CD4-positive, alpha-beta T cell treated with Interleukin-6 at 100 ng/mL for 8 hours (primary cell): ENCODE measurements at regions not wholly inside any gene's neighbourhood (a gene's known extent, or its start where the extent isn't known, plus 50 kb on each side); places are given as distances from the start of the nearest gene placed in this dataset.

Experiments used
- DNase-seq: peaks from one replicate; pipeline ENCODE4 v3.0.0-alpha.2; 2020; ENCODE audit warnings: mixed read lengths, low spot score

- DNase-seq, result no peak
Observed at GRCh38 chr3:34011171-34012101, 213.0 kb downstream of the PDCD6IP start.

DNA sequence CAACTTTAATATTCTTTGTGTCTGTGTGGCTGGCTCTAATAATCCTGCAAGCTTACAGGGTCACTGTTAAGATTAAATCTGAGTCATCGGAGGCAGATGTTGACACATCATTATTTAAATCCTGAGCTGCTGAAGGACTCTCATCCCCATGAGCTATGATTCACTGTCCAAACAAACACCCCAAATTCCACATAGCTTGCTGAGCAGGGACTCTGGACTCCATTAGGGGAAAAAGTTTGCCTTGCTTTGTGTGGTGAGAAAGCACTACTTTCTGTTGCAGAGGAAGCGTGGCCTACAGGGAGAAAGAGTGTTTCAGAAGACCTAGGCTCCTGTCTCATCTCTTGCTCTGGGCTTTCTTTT, 213.7 kb downstream of the PDCD6IP start:
- DNase-seq, result no peak

- no peak for DNase-seq
Observed at GRCh38 chr3:34013818-34014570, 215.6 kb downstream of the PDCD6IP start.

DNA sequence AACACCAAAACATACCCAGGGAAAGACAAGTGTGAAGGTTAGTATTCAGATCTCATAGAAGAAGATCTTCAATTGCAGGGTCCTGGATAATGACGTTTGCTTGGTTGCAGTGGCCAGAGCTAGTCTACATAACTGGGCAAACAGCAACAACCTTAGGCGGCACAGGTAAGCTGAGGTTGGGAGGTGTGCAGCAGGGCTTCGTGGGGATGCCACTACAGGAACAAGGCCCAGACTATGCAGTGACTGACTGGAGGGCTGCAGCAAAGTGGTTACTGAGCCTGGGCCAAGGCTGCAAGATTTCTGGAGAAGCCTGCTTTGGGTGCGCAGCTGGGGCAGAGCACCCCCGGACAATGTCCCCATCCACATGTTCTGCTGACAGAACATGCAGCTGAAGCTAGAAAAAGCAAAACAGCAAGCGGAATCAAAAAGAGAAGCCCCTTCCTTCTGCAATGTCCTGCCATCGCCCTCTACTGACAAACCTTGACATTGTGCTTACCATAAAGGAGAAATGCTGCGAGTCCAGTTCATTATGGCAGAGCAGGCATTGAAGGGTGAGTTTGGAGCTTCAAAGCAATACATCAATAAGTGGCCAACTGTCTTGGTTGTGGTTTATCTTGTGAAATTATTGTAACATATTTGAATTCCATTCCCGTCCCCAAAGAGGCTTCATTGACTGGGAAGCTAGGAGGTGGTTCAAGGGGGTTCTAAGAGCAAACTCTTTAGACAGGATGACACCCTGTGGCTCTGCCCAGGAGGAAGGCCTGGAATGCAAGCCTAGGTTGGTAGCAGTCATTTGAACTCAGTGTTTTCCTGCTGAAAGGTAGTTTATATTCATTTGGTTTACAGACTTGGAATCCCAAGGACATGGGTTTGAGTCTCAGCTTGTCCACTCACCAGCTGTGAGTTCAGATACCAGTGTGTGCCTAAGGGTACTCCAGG, 217.0 kb downstream of the PDCD6IP start:
- DNase-seq, result no peak

DNA sequence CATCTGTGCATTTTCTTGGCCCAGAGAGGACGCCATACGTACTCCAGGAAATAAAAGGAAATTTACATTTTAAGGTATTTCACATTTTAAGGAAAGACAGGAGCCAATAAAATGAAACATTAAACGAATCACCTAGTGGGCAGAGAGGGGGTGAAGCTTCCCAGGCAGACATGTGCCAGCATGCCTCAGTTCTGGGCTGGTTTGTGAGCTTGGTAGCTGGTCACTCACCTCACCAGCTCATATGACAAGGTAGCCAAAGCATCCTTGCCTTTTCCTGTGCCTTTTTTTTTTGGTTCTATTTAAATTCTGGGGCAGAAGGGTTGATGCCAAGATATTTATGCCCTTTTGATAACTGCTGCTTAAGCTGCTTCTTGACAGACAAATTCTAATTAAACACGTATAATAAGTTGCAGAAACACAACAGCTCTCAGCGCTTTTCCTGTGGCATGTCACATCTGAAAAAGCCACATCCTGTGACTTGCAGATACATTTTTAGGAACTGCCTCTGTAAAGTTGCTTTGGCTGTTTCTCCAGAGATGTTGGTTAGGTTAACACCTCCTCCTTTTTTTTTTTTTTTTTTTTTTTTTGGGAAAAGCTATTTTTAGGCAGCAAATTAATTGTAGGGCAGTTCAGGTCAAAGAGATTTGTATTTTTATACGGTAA, 218.6 kb downstream of the PDCD6IP start:
- DNase-seq, result peak; percentile 49

- DNase-seq, result no peak
Observed at GRCh38 chr3:34017757-34018156, 219.3 kb downstream of the PDCD6IP start.

- no peak for DNase-seq
Observed at GRCh38 chr3:34019158-34019557, 220.7 kb downstream of the PDCD6IP start.

DNA sequence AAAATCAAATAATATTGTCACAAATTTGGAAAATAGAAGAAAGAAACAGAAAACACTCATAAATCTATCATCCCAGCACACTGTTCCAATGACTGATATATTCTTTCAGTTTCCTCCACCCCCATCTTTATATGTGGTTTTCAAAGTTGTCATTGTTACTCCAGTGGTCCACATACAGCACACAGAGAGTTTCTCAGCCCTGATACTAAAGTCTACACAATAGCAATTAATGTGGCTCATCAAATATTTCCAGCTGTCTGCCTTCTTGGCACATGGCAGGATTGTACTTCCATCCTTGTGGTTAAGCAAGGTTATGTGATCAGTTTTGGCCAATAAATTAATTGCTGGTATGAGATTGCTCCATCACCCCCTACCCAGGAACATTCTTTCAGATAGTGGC, 221.7 kb downstream of the PDCD6IP start:
- no peak for DNase-seq

DNA sequence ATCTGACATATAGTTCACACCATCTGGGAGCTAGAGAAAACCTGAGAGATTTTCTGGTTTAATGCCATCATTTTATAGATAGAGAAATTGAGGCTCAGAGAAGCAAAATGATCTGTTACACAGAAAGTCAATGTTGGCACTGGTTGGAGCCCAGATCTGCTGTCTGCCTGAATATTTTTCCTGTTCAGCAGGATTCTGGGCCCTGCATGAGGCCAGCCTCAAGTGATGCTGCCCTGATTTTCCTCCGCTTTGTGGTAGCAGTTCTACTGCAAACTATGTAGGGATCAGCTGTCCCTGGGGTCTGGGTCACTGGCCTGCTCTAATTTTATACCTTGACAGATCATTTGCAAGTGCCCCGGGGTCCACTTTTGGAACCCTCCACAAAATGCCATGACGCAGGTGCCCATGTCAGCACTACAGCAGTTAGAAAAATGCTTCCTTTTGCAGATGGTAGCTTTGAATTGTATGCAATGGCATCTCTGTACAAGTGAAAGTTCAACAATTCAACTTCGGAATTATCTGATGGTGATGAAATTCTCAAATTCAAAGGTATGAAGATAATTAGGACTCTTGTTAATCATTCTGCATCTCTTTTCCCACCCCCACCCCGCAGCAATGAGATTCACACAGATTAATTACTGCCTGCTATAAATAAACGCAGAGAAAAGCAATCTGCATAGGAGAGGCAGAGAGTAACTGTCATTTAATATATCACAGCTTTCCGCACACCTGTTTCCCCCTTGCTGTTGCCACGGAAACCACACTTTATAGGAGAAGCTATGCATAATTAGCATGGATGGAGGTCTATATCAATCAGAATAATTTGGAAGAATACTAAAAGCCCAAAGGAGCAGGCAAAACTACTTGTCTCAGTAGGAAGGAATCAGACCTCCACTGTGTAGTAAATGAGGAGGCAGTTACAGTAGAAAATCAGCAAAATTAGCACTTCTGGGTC, 222.6 kb downstream of the PDCD6IP start:
- DNase-seq, result no peak

DNA sequence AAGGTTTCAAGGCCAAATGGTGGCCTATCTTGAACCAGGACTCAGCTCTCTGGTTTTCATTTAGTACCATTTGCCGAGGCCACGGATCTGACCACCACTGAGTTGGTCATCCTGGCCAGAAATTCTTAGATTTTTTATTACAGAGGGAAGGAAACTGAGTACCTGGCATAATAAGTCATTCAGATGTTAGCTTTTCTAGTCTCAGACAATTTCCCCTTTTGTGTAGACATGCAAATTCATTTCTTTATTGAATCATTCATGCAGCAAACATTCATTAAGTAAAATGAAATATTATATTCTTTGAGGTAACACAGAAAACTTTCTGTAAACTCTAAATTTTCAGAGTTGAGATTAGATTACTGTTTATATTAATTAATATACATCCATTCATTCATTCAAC, 223.7 kb downstream of the PDCD6IP start:
- DNase-seq, result no peak

DNA sequence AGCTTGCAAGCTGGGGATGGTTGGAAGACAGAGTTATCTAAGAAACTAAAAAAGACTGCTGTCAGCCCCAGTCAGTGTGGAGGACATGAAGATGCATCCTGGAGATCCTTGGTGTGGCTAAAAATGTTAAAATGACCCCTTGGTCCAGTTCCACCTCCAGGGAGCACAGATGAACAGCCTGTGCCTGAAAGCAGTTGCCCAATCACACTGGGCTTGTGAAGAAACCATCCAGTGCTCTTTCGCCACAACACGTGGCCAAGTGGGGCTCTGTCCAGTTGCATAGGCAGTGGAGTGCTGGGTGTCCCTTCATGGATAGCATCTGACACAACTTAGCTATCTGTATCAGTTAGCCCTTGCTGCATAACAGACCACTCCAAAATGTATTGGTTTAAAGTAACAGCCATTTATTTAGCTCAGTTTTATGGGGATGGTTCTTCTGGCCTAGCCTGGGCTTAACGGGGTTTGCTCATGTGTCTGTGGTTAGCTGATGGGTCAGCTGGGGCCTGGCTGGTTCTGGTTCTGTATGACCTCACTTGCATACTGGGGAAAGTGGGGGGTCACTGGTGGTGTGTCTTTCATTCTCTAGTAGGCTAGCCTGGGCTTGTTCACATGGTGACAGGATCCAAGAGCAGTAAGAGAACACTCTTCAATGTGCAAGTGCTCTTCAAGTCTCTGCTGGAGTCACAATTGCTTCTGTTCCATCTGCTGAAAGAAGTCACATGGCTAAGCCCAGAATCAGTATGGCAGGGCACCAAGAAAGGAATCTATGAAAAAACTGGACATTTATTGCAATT, 226.2 kb downstream of the PDCD6IP start:
- DNase-seq, result no peak

DNA sequence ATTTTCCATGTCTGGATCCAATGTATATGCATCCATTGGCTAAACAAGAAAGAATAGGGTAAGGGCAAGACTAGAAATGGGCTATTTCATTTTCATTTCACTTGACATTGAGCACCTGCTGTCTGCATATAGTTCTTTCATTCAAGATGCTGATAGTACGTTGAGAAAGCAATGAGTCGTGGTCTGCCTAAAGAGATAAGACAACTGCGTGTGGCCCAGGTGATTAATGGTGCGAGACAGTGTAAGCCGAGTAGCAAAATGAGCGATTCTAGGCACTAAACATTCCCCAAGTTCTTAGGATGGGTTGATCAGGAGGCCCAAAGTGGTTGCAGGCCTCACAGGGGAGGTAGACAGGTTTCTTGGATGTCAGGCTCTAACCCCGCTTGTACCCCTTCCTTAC, 235.4 kb downstream of the PDCD6IP start:
- DNase-seq, result no peak

GRCh38 chr3:34034840-34035239, 236.4 kb downstream of the PDCD6IP start:
- no peak for DNase-seq

GRCh38 chr3:34035775-34036174, 237.3 kb downstream of the PDCD6IP start:
- no peak for DNase-seq

GRCh38 chr3:34037260-34037659, 238.8 kb downstream of the PDCD6IP start:
- no peak for DNase-seq

- DNase-seq, result no peak
Observed at GRCh38 chr3:34038131-34038530, 239.7 kb downstream of the PDCD6IP start.

GRCh38 chr3:34046154-34046553, 247.7 kb downstream of the PDCD6IP start:
- DNase-seq, result no peak

- no peak for DNase-seq
Observed at GRCh38 chr3:34053626-34054025, 255.2 kb downstream of the PDCD6IP start.

- DNase-seq, result no peak
Observed at GRCh38 chr3:34056181-34056910, 257.9 kb downstream of the PDCD6IP start.
